Activated effector memory CD4-positive, alpha-beta T cell treated with Interleukin-2 at 50 U/mL for 16 hours (primary cell): ENCODE measurements at regions not wholly inside any gene's neighbourhood (a gene's known extent, or its start where the extent isn't known, plus 50 kb on each side); places are given as distances from the start of the nearest gene placed in this dataset.

Source experiments
- DNase-seq: peaks from one replicate; pipeline ENCODE4 v3.0.0-alpha.2; 2020

DNA sequence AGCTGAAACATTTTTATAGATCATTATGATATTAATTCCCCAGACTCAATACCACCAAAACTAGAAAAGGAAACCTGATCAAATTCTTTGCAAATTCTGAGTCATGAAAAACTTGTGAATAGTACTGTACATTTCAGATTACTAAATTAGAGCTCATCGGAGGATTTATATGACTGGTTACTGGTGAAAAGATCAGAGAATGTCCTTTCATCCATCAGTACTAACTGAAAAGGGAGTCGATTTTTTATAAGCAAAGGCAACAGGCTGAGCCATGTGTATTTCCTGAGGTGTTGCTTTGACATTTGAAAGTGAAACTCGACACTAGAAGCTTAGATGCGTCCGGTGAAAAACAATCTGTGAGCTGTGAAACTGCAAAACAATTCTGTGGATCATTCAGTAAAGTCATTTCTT is 155.7 kb downstream of the TNFSF18 start:
- DNase-seq, result no peak

DNA sequence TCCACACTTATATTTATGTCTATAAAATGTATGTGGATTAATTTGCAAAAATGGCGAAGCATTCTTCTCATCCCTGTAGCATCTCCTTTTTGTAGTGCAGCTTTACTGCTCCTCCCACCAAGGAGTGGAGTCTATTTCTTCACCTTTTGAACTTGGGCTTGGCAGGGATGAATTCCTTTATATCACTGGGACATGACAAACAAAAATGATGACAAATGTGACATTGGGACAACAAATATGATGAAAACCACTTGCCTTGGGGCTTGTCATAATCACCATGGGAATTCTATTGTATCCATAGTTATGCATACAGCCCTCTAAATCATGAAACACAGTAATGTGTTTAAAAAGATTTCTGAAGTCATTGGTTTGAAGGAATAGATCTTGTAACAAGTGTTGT is 155.0 kb downstream of the TNFSF18 start:
- DNase-seq, result no peak

DNA sequence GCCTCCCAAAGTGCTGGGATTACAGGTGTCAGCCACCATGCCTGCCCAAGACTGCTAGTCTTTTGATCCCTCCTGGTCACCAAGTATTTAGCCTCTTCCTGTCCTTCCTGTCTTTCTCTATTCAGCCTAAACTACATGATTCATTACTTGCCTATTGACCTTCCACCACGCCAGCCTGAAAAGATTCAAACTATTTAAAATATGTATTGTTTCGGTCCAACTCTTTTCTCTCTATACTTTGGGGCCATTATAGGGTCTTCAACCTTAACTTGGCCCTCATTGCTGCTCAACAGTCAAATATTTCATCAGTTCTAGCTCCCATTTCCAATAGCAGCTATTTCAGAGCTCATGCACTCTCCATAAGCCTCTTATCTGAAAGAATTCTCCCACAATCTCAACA is 153.0 kb downstream of the TNFSF18 start:
- no peak for DNase-seq

DNA sequence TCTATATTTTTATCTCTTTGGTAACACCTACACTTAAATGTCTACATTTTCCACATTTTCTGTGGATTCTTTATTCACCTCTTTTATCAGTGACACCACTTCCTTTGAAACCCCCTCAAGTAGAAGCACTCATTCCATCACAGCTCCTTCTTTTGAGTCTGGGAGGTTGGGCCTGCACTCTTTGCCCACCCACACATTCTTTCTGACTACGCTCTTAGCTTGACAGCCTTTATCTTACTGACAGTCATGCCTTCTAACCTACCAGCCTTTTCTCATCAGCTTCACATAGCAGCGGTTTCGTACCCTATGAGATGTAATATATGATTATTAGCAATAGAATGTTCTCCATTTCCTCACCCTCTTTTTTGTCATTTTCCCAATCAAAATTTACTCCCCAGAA is 151.9 kb downstream of the TNFSF18 start:
- no peak for DNase-seq

DNA sequence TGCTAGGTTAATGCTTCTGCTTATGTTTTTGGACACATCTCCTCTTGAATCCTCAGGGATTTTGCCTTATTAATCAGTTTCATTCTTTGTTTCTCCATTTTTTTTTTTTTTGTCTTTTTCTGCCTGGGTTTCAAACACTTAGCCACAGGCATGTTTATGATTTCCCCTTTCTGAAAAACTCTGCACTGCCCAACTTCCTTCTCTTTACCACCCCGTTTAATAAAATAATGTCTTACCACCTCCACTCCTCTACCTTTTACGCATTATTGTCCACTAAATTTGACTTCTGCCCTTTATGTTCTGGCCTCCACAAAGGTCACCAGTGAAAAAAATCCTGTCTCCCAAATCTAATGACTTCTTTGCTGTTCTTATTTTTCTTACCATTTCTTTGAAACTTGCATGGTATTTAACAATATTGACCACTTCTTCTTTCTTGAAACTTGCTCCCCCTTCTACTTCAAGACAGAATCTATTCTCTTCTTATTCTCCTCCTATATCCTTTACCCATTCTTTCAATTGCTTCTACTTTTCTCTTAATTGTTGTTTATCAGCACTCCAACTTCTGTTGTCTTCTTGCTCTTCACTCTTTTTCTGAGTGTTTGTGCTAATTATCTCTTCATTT is 150.3 kb downstream of the TNFSF18 start:
- DNase-seq, result no peak

DNA sequence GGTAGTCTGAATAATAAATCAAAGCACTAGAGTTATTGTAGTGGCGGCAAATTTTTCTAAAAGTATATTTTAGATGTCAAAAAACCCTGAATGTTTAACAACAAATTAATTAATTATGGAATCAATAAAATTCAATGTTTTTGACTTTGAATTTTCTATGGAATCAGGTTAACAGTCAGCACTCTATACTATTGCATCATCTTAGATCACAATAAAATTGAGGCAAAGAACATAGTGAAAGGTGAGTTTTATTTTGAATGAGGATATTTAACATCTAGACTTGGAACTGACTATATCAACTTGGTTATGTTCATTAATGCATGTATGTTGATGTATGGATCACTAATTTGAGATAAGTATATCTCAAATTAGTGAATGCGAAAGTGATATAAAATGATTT is 148.5 kb downstream of the TNFSF18 start:
- DNase-seq, result no peak

DNA sequence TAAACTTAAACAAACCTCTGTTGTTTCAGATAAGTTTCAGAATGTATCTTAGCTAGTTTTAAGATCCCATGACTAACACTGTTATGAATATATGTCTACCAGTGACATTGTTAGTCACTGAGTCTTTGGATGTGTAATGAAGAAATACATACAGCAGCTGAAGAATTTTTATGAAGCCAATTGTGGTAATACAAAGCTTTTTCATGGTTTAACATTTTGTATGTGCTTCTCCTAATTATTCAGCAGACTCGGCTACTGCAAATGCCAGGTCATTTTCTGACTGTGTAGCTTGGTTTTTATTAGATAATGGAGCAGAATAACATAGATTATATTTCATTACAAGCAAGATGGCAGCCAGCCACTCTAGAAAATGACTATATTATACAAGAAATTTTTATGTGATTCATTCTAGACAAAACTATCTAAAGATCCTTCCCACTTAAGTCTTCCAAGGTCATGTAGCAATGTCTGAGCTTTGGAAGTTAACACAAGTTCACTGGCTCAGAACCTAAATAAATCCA is 147.8 kb downstream of the TNFSF18 start:
- no peak for DNase-seq

DNA sequence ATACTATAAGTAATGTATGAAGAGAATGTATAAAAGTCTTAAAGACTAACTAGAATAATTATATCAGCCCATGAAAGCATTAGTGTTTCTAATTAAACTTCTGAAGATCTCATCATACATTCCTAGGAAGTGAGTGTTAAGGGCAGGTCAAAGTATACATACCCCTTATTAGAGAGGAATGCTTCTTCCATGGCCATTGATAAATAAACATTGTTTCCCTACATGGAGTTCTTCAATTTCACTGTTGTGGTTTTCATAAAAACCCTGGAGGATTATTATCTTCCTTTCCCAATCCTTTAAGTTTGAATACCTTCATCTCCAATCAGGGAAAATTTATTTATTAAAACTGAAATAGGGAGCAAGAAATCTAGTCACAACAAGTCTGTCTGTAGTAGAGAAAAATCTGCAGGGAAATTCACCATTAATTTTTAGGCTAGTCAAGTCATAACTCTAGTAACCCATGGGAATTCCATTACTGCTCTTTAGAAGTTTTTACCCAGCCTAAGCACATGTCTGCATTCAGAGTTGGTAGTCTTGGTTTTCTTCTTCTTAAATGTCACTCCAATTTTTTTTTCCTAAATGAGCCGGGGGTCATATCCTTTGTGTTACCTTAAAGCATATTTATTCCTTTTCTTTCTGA is 147.0 kb downstream of the TNFSF18 start:
- no peak for DNase-seq

DNA sequence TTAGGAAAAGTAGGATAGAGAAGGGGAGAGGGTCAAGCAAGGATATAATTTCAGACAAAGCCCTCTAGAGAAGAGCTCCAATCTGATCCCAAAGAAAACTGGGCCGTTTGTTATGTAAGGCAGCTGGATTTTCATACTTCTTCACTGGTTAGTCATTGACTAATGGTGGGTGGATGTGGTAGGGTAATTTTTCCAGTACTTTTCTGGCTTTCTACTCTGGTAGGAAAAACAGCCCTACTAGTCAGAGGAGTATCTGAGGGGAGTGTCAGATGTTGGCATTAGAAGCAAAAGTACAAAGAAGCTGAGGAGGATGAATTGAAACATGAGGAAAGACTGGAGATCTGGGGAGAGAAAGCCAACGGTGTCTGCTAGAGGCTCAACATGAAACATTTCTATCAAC is 145.3 kb downstream of the TNFSF18 start:
- DNase-seq, result no peak

DNA sequence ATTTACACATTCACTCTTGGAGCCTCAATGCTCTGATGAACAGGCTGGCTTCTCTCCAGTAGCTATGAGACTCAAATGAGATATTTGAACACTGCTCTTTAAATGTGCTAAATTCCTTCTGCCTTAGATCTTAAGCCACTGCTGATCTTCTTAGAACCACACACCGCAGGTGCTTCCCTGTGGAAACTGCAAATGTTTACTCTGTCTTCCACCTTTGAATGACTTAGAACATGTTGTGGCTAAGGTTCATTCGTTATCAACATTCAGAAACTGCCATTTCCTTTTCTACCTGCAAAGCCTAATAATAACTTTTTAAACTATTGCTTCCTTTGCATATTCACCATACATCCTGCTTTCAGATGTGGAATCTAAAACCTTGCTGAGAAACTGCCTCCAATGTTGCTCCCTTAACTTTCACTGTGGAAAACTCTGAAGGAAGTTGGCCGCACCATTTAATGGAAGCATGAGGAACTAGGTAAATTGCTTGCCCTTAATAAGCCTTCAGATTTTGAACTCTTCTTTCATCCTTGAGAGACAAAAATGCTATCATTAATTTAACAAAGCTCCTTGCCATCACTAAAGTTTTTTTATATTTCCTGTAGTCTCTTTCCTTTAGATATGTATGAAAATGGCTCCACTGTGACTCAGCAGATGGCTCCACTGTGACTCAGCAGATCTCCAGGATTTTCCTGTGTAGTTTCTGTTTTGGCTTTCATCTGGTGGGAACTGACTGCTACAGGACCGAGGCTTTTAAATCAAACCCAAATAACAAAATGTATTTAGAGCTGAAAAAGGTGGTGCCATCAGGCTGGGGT is 143.8 kb downstream of the TNFSF18 start:
- no peak for DNase-seq

DNA sequence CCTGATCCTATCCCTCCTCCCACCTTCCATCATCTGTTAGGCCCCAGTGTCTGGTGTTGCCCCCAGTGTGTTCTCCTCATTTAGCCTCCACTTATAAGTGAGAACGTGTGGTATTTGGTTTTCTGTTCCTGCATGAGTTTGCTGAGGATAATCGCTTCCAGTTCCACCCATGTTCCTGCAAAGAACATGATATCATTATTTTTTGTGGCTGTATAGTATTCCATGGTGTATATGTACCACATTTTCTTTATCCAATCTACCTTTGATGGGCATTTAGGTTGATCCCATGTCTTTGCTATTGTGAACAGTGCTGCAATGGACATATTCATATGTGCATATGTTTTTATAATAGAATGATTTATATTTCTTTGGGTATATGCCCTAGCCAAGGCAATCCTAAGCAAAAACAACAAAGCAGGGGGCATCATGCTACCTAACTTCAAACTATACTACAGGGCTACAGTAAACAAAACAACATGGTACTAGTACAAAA is 142.9 kb downstream of the TNFSF18 start:
- DNase-seq, result no peak

DNA sequence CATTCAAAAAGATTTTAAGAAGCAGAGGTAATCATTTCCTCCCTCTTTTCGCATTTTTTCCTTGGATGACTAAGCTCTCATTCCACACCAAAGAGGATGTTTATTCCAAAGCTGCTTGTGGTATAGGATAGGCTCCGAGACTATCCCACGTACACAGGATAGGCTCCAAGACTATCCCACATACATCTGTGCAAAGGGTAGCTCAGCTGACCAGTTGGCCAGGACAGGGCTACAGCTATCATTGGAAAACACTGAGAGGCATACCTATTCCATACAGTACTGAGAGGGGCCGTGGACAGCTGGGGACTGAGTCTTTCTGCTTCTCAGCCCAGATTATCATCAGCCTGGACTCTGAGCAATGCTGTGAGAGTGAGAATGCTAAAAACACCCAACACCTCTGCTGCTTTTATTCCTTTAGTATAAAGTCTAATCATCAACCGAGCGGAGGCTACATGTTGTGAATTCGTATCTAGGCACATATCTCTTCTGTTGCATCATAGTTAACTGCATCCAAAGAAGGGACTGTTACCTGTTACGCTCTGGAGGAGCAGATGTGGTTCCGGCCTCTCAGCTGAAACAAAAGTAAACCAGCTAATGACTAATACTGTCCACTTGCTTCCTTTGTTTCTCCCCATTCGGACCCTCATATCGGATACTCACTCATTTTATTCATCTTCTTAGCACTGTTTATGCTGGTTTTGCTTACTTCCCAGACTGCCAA is 141.0 kb downstream of the TNFSF18 start:
- no peak for DNase-seq

DNA sequence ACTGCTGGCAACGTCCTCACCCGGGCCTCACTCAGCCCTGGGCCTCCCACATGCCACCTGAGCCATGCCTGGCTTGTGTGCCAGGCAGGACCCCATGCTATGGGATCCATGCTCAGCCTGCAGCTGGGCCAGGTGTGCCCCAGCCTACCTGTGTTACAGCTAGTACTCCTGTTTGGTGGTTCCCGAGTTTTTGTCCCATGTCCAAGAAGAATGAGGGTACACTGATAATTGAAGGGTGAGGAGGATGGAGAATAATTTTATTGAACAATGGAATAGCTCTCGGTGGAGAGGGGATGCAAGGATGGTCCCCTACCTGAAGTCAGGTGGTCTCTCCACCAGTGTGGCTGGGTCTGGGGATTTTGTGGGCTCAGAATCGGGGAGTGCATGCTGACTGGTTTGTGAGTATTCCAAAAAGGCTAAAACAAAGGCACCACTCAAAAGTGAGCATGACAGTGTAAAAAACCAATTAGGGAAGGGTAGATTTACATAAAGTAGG is 137.9 kb downstream of the TNFSF18 start:
- DNase-seq, result no peak

DNA sequence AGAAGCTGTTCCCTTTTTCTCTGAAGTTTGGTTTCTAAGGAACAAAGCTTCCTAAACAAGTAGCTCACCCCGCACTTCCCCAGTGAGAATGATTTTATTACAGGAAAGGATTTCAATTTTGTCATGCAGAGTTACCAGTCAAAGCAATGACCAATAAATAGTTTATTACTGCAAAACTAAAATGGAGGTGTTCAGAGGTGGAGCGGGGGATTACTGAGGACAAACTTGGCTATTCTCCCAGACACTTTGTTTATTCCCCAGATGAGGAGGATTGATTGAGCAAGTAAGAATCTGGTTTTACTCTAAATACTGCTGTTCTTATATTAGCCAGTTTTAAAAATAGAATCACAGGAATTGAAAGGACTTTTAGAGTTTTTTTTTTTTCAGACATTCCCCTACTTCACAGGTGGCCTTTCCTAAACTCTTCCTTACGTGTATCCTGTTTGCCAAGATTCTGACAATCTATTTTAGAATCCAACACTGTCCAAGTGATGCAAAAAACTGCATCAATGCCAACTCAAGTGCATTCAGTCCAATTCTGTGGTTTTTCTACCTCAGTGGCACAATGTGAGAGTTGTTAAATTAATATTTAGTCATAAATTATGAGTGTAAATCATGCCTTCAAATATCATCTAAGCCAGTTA is 136.1 kb downstream of the TNFSF18 start:
- DNase-seq, result no peak

DNA sequence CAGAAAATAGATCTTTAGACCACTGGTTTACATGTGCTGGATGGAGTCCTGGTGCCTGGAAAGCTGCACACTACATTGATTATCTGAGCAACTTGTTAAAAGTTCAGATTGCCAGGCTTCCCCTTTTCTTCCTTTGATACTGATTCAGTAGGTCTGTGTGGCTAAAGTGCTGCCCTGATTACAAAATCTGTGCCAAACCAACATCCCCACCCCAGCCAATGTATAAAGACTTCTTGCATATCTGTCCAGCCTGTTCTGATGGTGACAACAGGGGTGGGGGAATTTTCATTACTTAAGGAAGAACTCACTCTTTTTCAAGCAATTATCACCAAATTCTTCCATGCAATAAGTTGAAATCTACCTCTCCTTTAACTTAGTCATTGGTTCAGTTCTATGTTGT is 135.5 kb downstream of the TNFSF18 start:
- no peak for DNase-seq

DNA sequence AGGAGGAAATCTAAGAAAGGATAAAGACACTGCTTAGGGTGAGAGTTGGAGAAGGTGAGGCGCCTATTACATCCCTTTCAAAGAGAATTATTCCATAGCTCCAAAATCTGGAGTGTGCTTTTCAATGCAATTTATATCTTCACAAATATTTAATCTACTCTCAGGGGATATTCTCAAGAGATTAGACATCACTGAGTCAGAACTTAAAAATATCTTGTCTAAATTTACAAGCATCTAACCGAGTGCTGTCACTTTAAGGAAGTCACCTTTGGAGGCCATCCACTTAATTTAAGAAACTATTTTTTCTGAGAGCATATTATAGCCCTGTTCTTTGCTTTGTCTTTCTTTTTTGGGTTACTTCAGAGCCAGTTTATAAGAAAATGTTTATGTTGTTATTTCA is 134.6 kb downstream of the TNFSF18 start:
- no peak for DNase-seq

DNA sequence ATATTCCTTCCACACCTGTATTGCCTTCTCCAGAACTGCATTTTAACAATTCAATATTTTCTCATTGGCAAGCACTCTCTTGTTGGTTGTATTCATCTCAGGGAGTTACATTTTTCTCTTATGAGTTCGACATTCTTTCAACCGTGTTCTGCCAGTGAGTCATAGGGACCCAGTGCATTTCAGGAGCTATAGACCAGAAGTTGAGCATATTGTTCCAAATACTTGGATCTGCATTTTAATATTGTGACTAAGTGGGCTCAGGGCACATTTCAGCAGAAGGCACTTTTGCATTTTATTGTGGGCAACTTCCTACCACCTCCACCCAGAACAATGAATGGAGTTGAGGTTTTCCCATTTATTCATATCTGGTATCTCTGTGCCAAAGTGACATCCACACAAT is 132.8 kb downstream of the TNFSF18 start:
- no peak for DNase-seq

DNA sequence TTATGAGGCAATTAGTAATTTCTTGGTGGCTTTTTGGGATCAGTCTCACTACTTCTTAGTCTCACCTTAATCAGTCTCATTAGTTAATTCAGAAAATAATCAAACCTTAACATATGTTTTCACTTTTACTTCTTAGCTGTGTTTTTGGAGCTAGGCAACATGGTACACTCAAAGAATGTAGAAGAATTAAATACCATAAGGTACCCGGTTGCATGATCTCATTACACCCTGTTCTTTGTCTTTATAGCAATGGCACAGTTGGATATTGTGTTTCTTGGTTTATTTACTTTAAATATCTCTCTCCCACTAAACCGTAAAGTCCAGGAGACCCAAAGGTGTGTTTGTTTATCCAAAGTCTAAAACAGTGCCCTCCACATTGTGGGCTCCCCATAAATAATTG is 132.3 kb downstream of the TNFSF18 start:
- DNase-seq, result no peak

DNA sequence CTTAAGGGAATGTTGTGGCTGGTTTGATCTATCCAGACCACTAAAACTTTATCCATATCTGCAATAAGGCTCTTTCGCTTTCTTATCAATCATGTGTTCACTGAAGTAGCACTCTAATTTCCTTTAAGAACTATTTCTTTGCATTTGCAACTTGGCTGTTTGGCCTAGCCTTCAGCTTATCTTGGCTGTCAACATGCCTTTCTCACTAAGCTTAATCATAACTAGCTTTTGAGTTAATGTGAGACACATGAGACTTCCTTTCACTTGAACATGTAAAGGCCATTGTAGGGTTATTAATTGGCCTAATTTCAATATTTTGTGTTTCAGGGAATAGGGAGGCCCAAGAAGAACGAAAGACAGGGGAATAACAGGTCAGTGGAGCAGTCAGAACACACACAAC is 124.7 kb downstream of the TNFSF18 start:
- no peak for DNase-seq

DNA sequence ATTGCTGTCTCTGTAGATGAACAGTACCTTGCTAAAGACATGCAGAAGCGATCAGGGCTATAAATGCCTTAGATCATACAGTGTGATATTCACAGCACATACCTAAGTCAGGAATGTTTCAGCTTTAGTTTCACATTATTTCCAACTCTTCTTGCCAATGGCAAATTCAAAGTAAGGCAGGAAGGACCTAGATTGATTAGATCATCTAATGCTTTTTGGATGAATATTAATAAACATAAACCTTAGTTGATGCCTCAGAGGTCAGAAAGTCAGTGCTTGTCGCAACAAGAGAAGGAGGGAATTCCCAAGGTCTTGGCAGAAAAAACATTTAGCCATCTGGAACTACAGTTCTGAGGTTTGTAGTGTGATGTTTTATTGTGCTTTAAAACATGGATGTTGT is 122.3 kb downstream of the TNFSF18 start:
- no peak for DNase-seq

DNA sequence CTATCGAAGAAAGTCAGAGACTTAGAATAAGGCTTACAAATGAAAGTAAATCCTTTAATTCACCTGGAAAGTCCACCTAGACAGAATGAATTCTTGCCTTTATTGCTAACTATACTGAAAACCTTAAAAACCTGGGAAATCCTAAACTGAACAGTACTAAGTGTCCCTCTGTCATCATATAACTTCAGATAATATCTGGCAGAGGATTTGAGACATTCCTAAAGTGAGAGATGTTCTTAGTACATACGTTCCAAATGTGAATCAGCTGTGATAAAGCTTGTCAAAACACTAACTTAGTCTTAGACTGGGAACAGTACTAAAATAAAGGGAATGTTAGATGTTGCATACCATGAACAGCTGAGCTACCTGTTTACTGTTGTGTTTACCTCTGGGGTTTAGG is 121.7 kb downstream of the TNFSF18 start:
- DNase-seq, result no peak

DNA sequence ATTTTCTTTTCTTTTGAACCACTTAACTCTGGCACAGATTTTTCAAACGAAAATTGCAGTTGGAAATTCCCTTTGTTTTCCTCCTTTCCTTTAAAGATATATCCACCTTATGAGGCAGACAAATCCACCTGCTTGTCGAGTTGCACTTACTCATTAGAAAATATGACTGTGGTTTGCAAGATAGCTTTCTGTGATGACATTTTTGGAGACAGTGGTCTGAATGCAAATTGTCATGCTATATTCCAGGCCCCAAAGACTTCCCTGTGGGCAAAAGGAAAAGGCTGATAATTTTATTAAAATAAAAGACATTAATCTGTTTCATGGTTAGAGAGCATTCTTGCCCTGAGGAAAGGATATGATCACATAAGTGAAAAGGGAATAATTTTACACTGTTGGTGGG is 120.6 kb downstream of the TNFSF18 start:
- no peak for DNase-seq

DNA sequence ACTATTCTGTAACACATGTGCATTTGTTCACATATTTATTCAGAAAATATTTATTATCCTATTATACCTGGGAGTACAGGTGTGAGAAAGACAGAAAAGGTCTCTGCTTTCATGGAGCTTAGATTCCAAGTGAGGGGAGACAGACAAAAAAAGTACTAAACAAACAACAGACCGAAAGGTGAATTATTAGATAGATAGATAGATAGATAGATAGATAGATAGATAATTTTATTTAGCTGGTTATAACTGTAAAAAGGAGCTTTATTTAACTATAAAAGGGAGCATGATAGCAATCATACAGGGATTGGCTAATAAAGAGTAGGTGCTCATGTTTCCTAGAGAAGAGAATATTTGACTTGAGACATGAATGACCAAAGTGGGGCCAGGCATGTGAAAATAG is 119.4 kb downstream of the TNFSF18 start:
- no peak for DNase-seq
